CD4-positive, alpha-beta T cell treated with Interferon alpha-2 for 1 hour (primary cell): ENCODE measurements at regions not wholly inside any gene's neighbourhood (a gene's known extent, or its start where the extent isn't known, plus 50 kb on each side); places are given as distances from the start of the nearest gene placed in this dataset.

Source experiments
- DNase-seq, 2 donors: peaks; one replicate each; pipeline ENCODE4 v3.0.0-alpha.2; 2020 to 2022

- DNase-seq: no peak
These were observed 157.0 kb downstream of the COPRS start for GRCh38 chr17:31702041-31702440.

- no peak for DNase-seq
These were observed 158.1 kb downstream of the COPRS start for GRCh38 chr17:31700973-31701372.

- DNase-seq: no peak
These were observed 159.2 kb downstream of the COPRS start for GRCh38 chr17:31699886-31700285.

DNA sequence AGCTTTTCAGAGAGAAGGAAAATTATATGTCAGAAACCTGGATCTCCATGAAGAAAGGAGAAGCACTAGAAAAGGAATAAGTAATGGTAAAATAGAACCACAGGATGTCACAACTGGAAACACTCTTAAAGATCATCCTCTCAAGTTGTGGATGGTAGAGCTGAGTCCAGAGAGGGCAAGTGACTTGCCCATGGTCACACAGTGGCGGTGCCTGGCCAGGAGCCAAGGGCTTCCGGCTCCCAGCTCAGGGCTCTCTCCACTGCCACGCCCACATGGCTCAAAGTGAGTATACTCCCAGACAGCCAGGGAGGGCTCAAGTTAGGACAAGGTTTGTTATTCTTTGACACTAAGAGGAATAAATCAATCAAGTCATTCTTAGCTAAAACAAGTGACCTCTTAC, 159.8 kb downstream of the COPRS start:
- DNase-seq: no peak

DNA sequence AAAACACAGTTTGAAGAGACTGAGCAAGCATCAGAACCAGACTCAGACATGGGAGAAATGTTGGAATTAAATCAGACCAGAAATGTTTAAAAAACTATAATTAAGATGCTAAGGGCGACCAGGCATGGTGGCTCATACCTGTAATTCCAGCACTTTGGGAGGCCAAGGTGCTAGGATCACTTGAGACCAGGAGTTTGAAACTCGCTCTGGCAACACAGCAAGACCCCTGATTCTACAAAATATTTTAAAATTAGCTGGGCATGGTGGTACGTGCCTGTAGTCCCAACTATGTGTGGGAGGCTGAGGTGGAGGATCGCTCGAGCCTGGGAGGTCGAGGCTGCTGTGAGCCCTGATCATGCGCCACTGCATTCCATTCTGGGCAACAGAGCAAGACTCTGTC, 160.3 kb downstream of the COPRS start:
- no peak for DNase-seq

- no peak for DNase-seq
These were observed 161.2 kb downstream of the COPRS start for GRCh38 chr17:31697838-31698237.

DNA sequence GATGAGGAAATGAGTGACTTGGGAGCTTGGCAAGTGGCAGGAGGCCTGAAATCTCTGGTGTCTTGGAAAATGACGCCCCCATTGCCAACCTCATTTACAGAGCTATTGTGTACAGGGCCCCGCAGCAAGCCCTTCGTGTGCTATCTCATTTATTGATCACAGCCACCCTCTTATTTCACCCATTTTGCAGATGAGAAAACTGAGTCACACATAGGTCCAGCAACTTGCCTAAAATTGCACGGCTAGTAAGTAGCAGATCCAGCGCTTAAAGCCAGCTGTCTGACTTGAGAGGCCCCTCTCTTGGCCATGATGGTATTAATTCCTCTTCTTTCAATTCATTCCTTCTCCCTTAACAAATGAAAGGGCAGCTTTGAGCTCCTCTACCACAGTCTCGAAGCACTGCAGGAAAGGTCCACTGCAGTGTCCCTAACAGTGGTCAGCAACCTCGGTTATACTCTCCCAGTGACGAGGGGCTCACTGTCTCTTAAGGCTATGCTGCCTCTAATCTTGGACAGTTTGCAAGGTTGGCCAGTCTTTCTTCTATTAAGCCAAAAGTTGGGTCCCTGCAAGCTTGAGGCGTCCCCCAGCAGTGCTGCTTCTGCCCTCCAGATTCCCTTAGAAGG, 162.2 kb downstream of the COPRS start:
- no peak for DNase-seq

DNA sequence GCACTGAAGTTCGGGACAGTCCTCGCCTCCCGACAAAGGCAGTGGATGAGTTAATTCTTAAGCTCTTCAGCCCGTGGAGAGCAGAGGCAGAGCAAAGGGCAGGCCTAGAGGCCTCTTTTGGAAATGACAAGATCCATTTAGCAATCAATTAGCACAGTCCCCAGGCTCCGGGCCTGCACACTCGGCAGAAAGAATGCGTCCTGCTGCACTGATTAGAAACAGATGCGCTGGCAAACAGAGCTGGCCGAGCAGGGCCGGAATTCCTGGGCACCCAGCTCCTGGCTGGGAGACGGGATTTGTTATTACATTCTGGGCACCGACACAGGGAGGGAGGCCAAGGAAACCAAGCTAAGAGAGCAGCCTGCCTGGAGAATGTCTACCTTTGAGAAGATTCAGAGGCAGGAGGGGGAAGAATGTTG, 162.9 kb downstream of the COPRS start:
- no peak for DNase-seq

DNA sequence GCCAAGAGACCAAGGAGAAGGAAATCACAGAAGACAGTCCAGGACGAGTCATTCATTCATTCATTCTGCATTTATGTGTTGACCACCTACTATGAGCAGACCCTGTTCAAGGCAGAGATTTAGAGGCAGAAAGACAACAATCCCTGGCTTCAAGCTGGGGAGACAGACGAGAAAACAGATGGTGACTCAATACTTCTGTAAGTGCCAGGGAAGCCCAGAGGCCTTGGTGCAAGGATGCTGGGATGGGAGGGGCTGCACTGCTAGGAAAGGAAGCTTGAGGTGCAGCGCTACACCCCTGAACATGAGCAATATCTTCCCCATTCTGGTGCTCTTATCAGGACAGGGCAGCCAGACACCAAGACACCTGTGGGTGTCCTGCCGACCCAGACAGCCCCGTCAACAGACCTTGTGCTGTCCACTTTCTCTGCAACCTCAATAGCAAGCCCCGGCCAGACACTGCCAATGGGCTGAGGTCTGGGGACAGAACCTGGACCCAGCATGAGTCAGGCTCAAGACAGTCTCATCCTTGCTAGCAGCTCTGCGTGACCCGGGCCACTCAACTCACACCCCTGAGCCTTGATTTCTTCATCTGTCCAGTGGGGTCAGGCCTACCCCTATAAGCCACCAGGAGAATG, 163.5 kb downstream of the COPRS start:
- no peak for DNase-seq

DNA sequence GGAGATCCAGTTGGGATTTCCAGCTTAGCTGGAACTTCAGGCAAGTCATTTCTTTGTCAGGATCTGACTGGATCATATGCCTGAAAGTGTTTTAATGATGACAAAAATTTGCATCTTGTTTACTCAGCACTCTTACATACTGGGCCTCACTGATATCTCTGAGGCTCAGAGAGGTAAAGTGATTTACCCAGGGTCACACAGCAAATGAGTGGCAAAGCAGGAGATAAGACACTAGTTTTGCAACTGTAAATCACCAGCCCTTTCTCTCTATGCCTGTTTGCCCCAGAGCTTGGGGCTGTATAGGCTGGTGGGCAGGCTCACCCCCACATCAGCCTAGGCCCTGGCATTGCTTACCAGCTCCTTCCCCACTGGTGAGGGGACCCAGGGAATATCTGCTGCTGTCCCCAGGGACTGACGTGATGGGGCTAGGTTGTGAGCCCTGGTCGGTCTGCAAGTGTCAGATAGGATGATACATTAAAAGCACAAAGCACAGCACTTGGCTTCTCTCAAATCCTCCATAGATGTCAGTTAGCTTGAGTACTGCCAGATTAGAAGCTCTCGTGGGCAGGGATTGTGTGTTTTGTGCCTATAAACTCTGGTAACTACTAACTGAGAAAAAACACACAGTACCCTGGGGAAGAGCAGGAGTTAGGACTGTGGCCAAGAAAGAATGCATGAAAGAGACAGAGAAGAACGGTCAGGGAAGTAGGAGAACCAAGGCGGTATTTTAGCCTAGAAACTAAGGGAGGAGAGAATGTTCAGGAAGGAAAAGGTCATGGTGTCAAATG, 165.4 kb downstream of the COPRS start:
- no peak for DNase-seq

DNA sequence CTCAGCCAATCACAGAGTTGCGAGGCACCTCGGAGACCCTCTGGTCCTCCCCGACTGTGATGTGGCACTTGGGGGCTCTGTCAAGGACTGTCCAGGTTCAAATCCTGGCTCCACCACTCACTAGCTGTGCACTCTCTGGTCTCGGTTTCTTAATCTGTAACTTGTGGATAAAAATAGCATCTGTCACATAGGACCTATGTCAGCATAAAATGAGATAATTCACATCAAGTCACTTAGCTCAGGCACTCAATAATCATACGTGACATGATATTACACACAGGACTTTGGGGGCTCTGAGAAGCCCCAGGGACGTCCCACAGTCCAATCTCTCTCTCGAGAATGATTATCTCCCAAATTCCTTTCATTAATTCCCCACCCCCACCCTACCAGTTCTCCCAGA, 166.4 kb downstream of the COPRS start:
- no peak for DNase-seq

DNA sequence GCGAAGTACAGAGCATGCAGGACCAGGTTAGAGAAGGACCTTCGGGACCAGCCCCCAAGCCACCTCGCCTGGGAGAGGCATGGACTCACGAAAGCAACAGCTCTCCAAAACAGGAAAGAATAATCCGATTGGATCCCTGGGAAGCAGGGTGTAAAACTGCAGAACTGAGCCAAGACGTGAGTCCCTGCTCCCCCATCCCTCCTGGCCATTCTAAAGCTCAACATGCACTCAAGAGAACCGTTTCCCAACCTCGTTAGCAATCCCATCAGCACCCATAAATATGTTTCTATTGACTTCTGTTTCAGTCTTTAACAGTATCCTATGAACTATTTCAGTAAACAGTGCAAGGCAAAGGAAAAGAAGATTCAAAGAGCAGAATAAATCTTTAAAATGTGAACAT, 167.0 kb downstream of the COPRS start:
- DNase-seq: no peak

GRCh38 chr17:31691251-31691905, 167.7 kb downstream of the COPRS start:
- no peak for DNase-seq

- DNase-seq: no peak
These were observed 168.9 kb downstream of the COPRS start for GRCh38 chr17:31690151-31690551.

GRCh38 chr17:31688701-31689100, 170.3 kb downstream of the COPRS start:
- DNase-seq: no peak

GRCh38 chr17:31687505-31688126, 171.4 kb downstream of the COPRS start:
- DNase-seq: no peak

DNA sequence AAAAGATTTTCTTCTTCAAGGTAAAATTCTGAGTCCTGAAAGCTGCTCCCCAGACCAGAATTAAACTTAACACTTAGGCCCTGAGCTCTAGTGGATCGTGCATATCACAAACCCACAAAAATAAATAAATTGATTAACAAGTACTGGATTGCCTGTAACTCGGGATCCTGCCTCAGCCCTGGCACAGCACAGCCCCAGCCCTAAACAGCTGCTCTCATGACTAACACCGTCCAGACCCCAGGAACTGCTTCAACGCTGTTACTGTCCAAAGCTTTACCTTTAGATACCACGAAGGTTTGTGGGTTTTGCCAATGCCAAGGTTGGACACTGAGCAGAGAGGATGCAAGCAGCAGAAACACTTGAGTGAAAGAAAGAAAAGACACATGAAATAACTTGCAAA, 172.5 kb downstream of the COPRS start:
- DNase-seq: no peak

- no peak for DNase-seq
These were observed 174.1 kb downstream of the COPRS start for GRCh38 chr17:31684901-31685300.

GRCh38 chr17:31680126-31680525, 178.9 kb downstream of the COPRS start:
- peak; percentile 27 to 52 for DNase-seq

DNA sequence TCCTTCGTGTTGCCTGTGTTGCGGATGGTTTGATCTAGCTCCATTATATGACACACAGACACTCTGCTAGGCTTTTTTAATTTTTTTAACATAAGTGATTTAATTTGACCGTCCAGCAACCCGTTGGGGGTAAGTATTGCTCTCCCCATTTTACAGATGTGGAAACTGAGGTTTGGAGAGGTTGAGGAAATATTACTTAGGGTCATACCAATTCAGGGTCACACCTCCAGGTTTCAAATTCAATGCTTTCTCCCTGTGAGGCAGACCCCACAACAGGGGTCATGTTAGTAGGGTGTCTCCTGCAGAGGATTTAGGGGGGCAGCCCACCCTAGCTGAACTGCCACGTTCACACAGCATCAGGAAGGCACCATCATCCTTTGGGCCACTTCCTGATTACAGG, 179.4 kb downstream of the COPRS start:
- DNase-seq: no peak

- no peak for DNase-seq
These were observed 180.6 kb downstream of the COPRS start for GRCh38 chr17:31678431-31678830.

DNA sequence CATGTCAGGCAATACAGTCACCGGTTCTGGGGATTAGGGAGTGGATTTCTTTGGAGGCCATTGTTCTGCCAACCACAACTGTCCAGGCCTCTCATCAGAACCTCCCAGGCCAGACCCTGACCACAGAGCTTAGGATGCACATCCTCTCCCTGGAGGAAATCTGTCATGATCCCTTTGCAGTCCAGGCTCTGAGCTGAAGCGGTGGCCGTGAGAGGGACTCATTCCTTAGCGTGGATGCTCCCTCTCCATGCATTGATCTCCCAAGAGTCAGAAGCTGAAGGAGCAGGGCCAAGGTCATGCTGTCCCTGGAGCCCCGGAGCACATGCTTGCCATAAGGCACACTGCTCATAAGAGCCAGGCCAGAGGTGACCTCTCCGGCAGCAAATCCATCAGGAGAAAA, 181.4 kb downstream of the COPRS start:
- DNase-seq: no peak

DNA sequence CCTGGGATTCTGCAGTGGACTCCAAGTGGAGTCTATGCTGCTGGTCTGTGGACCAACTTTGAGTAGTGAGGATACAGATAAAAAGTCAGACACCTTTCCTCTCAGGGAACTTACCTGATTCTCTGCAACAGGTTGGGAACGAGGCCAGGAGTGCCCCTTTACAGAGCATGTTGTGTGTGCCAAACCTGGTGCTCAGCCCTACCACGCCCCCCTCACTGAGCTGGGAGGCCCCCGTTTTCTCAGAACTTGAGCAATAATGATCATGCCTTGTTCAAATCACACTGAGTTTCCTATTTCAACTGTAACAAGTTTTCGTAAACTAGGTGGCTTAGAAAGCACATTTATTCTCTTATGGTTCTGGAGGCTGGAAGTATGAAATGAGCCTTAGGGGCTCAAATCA, 182.0 kb downstream of the COPRS start:
- DNase-seq: no peak
